ENCODE measurements at regions not wholly inside any gene's neighbourhood (a gene's known extent, or its start where the extent isn't known, plus 50 kb on each side); places are given as distances from the start of the nearest gene placed in this dataset.

GRCh38 chr7:19339512-19339911 lies 194.3 kb upstream of the FERD3L start:
- H3K14ac ChIP-seq (replicated peaks; ENCODE audit: low read depth, low read length) = no peak overlapping the region
- no peak overlapping the region for H3K9ac ChIP-seq (ENCODE audit: low read depth, low read length)
- H3K4me1 ChIP-seq (ENCODE audit: control insufficient read depth, insufficient read depth, low read length) = no peaks in the 10 kb centered on the region
- no peak overlapping the region for H3K4me2 ChIP-seq (ENCODE audit: low read depth, low read length)
- H2AK9ac ChIP-seq (replicated peaks; ENCODE audit: low read depth, low read length, poor library complexity) = no peak overlapping the region
- dilution Hi-C loops (cut with HindIII; ENCODE audit: low sequenced_read_pairs, unreplicated experiment) = no loop called here
- ATAC-seq (ENCODE audit: low read depth) (no peak), DNase-seq (no peak)
- no peak overlapping the region for H2BK20ac ChIP-seq (ENCODE audit: low read depth, low read length)
- no peak overlapping the region for H4K5ac ChIP-seq (ENCODE audit: low read depth, low read length)
- no peak overlapping the region for H4K91ac ChIP-seq (ENCODE audit: insufficient read depth, low read depth, low read length)
- H2BK15ac ChIP-seq (ENCODE audit: low read depth, low read length) = no peak overlapping the region
- no peak overlapping the region for H2AFZ ChIP-seq (replicated peaks; ENCODE audit: low read length, poor library complexity)
- no peaks in the 10 kb centered on the region for H3K79me1 ChIP-seq (ENCODE audit: low read depth in 1 of 2, low read length in 2 of 2)
- WGBS, 2 experiments (ENCODE audit: extremely low coverage in 2 of 2, insufficient read length in 1 of 2) = 97% methylated on average over 6 of the region's 11 CpGs; no CpG with 5 or more reads in 1 of the 2 experiments
- H3K4me3 ChIP-seq (ENCODE audit: insufficient read depth, low read depth, low read length) = no peak overlapping the region
- no peaks in the 10 kb centered on the region for H3K36me3 ChIP-seq (ENCODE audit: control insufficient read depth, insufficient read depth, low read length)
- in situ Hi-C loops (cut with MboI; ENCODE audit: low sequenced_read_pairs) = no loop called here
- intact Hi-C loops (cut with micrococcal nuclease) = no loop called here
- no peak overlapping the region for H3K56ac ChIP-seq (ENCODE audit: extremely low read depth, insufficient read depth, low read length)
- H3K4ac ChIP-seq (ENCODE audit: low read depth, low read length) = no peak overlapping the region
- no peak overlapping the region for H2BK120ac ChIP-seq (ENCODE audit: low read depth, low read length)
- no peak overlapping the region for H3K27ac ChIP-seq (ENCODE audit: insufficient read depth, low read length)
- no peaks in the 10 kb centered on the region for H4K20me1 ChIP-seq (ENCODE audit: insufficient read depth, low read length)
- no peak overlapping the region for H3K23ac ChIP-seq (ENCODE audit: low read depth, low read length)
- H3K18ac ChIP-seq (ENCODE audit: low read depth, low read length) = no peak overlapping the region
- ChIA-PET POLR2A (ENCODE audit: unreplicated experiment) (no interaction called here), CTCF (no interaction called here)
- no TSS peak for BruUV-seq (replicated peaks)
- H3K27me3 ChIP-seq (ENCODE audit: control insufficient read depth, insufficient read depth, low read length) = no peaks in the 10 kb centered on the region
- no peaks in the 10 kb centered on the region for H3K9me1 ChIP-seq (ENCODE audit: insufficient read depth, low read length)
- H2AK5ac ChIP-seq (ENCODE audit: low read depth, low read length) = no peak overlapping the region
- no peak overlapping the region for H4K8ac ChIP-seq (ENCODE audit: low read depth in 2 of 2, low read length in 2 of 2)
- H3K9me3 ChIP-seq (ENCODE audit: control insufficient read depth, insufficient read depth, low read length) = no peaks in the 10 kb centered on the region; the same call in 1 of the 2 replicates
- TF ChIP-seq RFX5 (IDR thresholded peaks at IDR 0.05; ENCODE audit: low read depth, low read length) = no peak
- no peak for TF ChIP-seq FOS (IDR thresholded peaks at IDR 0.05; ENCODE audit: low read depth, low read length)
- no peak for TF ChIP-seq CEBPB (IDR thresholded peaks at IDR 0.05; ENCODE audit: low read depth, low read length)
- no peak for TF ChIP-seq CHD1 (IDR thresholded peaks at IDR 0.05; ENCODE audit: low read depth, low read length)
- no peak for TF ChIP-seq USF2 (IDR thresholded peaks at IDR 0.05; ENCODE audit: low read depth, low read length)
- TF ChIP-seq MXI1 (IDR thresholded peaks at IDR 0.05; ENCODE audit: borderline replicate concordance, low read depth, low read length) = no peak
- TF ChIP-seq POLR2A (IDR thresholded peaks at IDR 0.05; ENCODE audit: low read depth, low read length) = no peak
- no peak for TF ChIP-seq RAD21 (IDR thresholded peaks at IDR 0.05; ENCODE audit: low read length)
- TF ChIP-seq ELK1 (IDR thresholded peaks at IDR 0.05; ENCODE audit: borderline replicate concordance, low read depth, low read length) = no peak
- no peak for TF ChIP-seq MAFK (IDR thresholded peaks at IDR 0.05; ENCODE audit: low read depth, low read length)
- no peak for TF ChIP-seq NFE2L2 (IDR thresholded peaks at IDR 0.05; ENCODE audit: low read depth, low read length)
- no peak for TF ChIP-seq RCOR1 (IDR thresholded peaks at IDR 0.05; ENCODE audit: insufficient replicate concordance, low read length)
- TF ChIP-seq MAZ (IDR thresholded peaks at IDR 0.05; ENCODE audit: borderline replicate concordance, low read depth, low read length) = no peak
- no peak for TF ChIP-seq CTCF (conservative IDR thresholded peaks at IDR 0.05; ENCODE audit: low read depth, low read length)
- TF ChIP-seq BHLHE40 (IDR thresholded peaks at IDR 0.05; ENCODE audit: low read depth, low read length) = no peak
- no peak overlapping the region for H2BK5ac ChIP-seq (ENCODE audit: low read depth, low read length, poor library complexity, severe bottlenecking)
